BE2C (cell line): ENCODE measurements at regions not wholly inside any gene's neighbourhood (a gene's known extent, or its start where the extent isn't known, plus 50 kb on each side); places are given as distances from the start of the nearest gene placed in this dataset.

Experiments
- DNase-seq: peaks from one replicate; pipeline ENCODE4 v3.0.0-alpha.2; 2020
- H3K27me3 ChIP-seq: fragments of 250-450 bp; sonication (Bioruptor Pico); 2 replicates; pipeline ENCODE4 v1.5.1; 2020; ENCODE audit warnings: mild to moderate bottlenecking
- H3K36me3 ChIP-seq: fragments of 250-450 bp; sonication (Bioruptor Pico); 2 replicates; pipeline ENCODE4 v1.5.1; 2020; ENCODE audit warnings: mild to moderate bottlenecking
- H3K4me1 ChIP-seq: fragments of 250-450 bp; sonication (Bioruptor Pico); 2 replicates; pipeline ENCODE4 v1.5.1; 2020
- H3K4me3 ChIP-seq: 2 replicates; pipeline ENCODE4 v1.5.1; 2011; ENCODE audit warnings: low read depth, low read length
- H3K9me3 ChIP-seq: fragments of 250-450 bp; sonication (Bioruptor Pico); 2 replicates; pipeline ENCODE4 v1.5.1; 2020
- CTCF ChIP-seq: IDR thresholded peaks from 2 replicates; pipeline ENCODE4 v1.5.1; 2012; ENCODE audit warnings: mild to moderate bottlenecking, low read depth, low read length

DNA sequence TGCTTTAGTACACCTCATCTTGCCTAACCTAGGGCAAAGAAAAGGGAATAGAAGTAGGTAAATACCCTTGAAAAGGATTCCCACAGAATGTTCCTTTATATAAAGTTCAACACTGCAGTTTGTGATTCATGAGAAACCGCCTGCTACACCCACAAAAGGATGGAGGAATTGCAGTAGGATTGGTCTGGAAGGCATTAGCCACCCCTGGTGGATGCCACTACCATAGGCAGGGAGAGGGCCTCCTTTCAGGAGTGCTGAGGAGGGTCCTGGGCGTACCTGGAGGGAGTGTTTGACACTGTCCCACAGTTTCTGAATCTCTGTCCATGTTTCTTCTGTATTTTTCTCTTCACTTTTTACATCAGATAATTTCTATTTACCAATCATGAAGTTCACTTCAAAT, 221.8 kb upstream of the TMEM72 start:
- H3K4me3 ChIP-seq: no peak overlapping the region
- H3K4me1 ChIP-seq: no peaks in the 10 kb centered on the region
- DNase-seq: no peak
- no peaks in the 10 kb centered on the region for H3K27me3 ChIP-seq
- no peak for TF ChIP-seq CTCF
- no peaks in the 10 kb centered on the region for H3K9me3 ChIP-seq
- no peaks in the 10 kb centered on the region for H3K36me3 ChIP-seq

DNA sequence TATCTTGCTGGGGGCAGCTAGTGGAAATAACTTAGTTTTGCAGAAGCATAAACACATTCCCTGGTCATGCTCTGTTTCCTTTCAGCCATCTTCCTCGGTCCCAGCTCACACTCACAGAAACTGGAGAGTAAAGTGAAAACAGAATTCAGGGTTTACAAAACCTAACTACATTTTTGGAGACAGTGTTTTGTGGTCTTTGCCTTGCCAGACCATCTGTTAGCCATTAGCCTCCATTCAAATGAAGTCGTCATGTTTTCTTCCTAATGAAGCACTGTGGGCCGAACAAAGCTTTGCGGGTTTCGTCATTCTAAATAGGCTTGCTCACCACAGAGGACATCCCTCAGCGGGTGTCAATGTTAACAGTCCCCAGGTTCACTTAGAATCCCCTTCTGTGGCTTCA, 214.6 kb upstream of the TMEM72 start:
- Histone ChIP-seq H3K4me1 (no peaks in the 10 kb centered on the region), H3K27me3 (no peaks in the 10 kb centered on the region), H3K36me3 (no peaks in the 10 kb centered on the region), H3K4me3 (no peak overlapping the region), H3K9me3 (no peaks in the 10 kb centered on the region)
- no peak for DNase-seq
- TF ChIP-seq CTCF: no peak

DNA sequence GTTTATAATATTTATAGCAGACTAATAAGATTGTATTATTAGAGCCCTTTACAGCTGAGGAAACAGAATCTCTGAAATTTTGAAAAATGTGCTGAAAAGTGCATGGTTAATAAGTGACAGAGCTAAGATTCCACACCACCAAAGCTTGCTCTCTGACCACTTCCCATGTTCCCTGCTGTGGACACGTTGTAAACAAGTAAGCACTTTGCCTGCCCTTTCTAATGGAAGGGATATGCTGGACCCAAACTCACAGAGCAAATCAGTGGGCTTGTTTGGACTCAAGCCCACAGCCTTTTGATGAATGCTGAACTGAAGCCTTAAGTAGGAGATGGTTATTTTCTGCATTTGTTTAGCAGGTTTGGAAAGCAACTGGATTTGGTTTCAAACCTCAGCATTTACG, 214.0 kb upstream of the TMEM72 start:
- H3K4me3 ChIP-seq: no peak overlapping the region
- TF ChIP-seq CTCF: no peak
- no peaks in the 10 kb centered on the region for H3K27me3 ChIP-seq
- no peak for DNase-seq
- H3K4me1 ChIP-seq: no peaks in the 10 kb centered on the region
- no peaks in the 10 kb centered on the region for H3K36me3 ChIP-seq
- H3K9me3 ChIP-seq: no peaks in the 10 kb centered on the region

GRCh38 chr10:44702531-44702930, 208.6 kb upstream of the TMEM72 start:
- TF ChIP-seq CTCF: no peak
- H3K27me3 ChIP-seq: no peaks in the 10 kb centered on the region
- no peaks in the 10 kb centered on the region for H3K4me1 ChIP-seq
- no peaks in the 10 kb centered on the region for H3K9me3 ChIP-seq
- H3K36me3 ChIP-seq: no peaks in the 10 kb centered on the region
- no peak overlapping the region for H3K4me3 ChIP-seq
- DNase-seq: no peak

DNA sequence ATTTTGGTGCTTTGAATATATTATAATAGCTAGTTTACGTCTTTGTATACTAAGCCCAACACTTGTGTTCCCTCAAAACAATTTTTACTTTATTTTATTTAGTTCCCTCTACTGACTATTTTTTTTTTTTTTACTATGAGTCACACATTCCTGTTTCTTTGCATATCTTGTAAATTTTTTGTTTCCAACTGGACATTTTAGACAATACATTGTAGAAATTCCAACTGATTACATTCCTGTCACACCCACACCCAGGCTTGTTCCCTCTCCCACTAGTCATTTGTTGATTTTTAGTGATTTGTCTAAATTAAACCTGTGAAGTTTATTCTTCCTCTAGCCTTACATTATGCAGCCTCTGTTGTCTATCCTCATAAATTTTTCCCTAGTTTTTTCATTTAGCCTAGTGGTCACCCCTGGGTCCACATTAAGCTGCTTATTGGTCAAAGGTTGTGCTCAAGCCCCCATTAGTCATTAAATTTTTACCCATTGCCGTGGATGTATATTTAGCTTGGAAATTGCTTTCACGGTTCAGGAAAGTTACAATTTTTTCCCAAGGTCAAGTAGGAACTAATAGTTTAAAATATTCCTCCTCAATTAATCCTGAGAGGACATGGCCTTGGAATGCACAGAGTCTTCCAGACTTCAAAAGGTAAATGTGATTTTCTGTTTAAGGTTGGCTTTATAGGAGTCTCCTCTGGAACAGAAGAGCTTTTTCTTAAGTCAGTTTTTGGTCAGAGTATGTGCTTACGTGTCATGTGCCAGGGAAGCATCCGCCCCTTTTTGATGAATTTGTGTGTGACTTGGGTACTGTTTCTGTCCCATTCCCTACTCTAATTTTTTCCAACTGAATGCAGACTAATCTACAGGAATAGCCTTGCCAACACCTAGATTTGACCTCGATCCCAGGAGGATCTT, 207.6 kb upstream of the TMEM72 start:
- no peak for TF ChIP-seq CTCF
- Histone ChIP-seq H3K27me3 (no peaks in the 10 kb centered on the region), H3K4me1 (no peaks in the 10 kb centered on the region), H3K9me3 (no peaks in the 10 kb centered on the region), H3K36me3 (no peaks in the 10 kb centered on the region), H3K4me3 (no peak overlapping the region)
- no peak for DNase-seq

- no peak for DNase-seq
- Histone ChIP-seq H3K27me3 (no peaks in the 10 kb centered on the region), H3K9me3 (no peaks in the 10 kb centered on the region), H3K36me3 (no peaks in the 10 kb centered on the region), H3K4me1 (no peaks in the 10 kb centered on the region), H3K4me3 (no peak overlapping the region)
- TF ChIP-seq CTCF: no peak
Measured at GRCh38 chr10:44704616-44705015, 206.5 kb upstream of the TMEM72 start.
